ENCODE measurements at regions not wholly inside any gene's neighbourhood (a gene's known extent, or its start where the extent isn't known, plus 50 kb on each side); places are given as distances from the start of the nearest gene placed in this dataset.

GRCh38 chr2:129894616-129895015, 84.8 kb upstream of the RAB6C start:
- POLR2A ChIA-PET = no interaction called here
- Histone ChIP-seq H3K36me3 (ENCODE audit: control insufficient read depth, insufficient read depth, low read length) (no peaks in the 10 kb centered on the region), H3K4me1 (no peaks in the 10 kb centered on the region), H3K4me3 (ENCODE audit: low read depth, low read length) (no peak overlapping the region), H3K9me3 (no peaks in the 10 kb centered on the region), H3K27me3 (replicated peaks; ENCODE audit: control insufficient read depth, insufficient read depth, low read length) (no peaks in the 10 kb centered on the region; the same call in 1 of the 2 replicates)
- Mint-ChIP-seq H3K27ac (ENCODE audit: unreplicated experiment) (no peak overlapping the region), H3K27me3 (ENCODE audit: insufficient read depth, unreplicated experiment) (peaks cover 42% of the 10 kb centered on the region), H3K36me3 (ENCODE audit: insufficient read depth, unreplicated experiment) (no peaks in the 10 kb centered on the region), H3K4me3 (ENCODE audit: unreplicated experiment) (no peak overlapping the region), H3K4me1 (ENCODE audit: low read depth, unreplicated experiment) (no peaks in the 10 kb centered on the region), H3K9me3 (ENCODE audit: unreplicated experiment) (no peaks in the 10 kb centered on the region)
- TF ChIP-seq CTCF (IDR thresholded peaks at IDR 0.05; ENCODE audit: insufficient read depth in 1 of 2, low read depth in 1 of 2, low read length in 1 of 2, severe bottlenecking in 1 of 2, unreplicated experiment in 1 of 2) = no peak
- intact Hi-C loops (cut with micrococcal nuclease; ENCODE audit: unreplicated experiment) = no loop called here
- no peak for DNase-seq
- no TSS peak for BruUV-seq (replicated peaks)
- CTCF ChIA-PET = no interaction called here

DNA sequence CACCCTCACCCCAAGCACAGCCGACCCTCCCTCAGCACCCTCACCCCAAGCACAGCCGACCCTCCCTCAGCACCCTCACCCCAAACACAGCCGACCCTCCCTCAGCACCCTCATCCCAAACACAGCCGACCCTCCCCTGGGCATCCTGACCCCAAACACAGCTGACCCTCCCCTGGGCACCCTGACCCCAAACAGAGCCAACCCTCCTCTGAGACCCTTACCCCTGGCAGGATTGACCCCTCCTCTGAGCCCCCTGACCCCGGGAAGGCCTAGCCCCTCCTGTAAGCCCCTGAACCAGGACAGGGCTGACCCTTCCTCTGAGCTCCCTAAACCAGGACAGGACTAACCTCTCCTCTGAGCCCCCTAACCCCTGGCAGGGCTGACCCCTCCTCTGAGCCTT, 84.4 kb upstream of the RAB6C start:
- Mint-ChIP-seq H3K27me3 (ENCODE audit: insufficient read depth, unreplicated experiment) (peaks cover 38% of the 10 kb centered on the region), H3K4me3 (ENCODE audit: unreplicated experiment) (no peak overlapping the region), H3K27ac (ENCODE audit: unreplicated experiment) (no peak overlapping the region), H3K4me1 (ENCODE audit: low read depth, unreplicated experiment) (no peaks in the 10 kb centered on the region), H3K36me3 (ENCODE audit: insufficient read depth, unreplicated experiment) (no peaks in the 10 kb centered on the region), H3K9me3 (ENCODE audit: unreplicated experiment) (no peaks in the 10 kb centered on the region)
- intact Hi-C loops (cut with micrococcal nuclease; ENCODE audit: unreplicated experiment) = no loop called here
- no TSS peak for BruUV-seq (replicated peaks)
- DNase-seq = no peak
- H3K4me1 ChIP-seq = no peaks in the 10 kb centered on the region
- H3K9me3 ChIP-seq = no peaks in the 10 kb centered on the region
- CTCF ChIA-PET = no interaction called here
- no peaks in the 10 kb centered on the region; the same call in 1 of the 2 replicates for H3K27me3 ChIP-seq (replicated peaks; ENCODE audit: control insufficient read depth, insufficient read depth, low read length)
- TF ChIP-seq CTCF (IDR thresholded peaks at IDR 0.05; ENCODE audit: insufficient read depth in 1 of 2, low read depth in 1 of 2, low read length in 1 of 2, severe bottlenecking in 1 of 2, unreplicated experiment in 1 of 2) = no peak
- POLR2A ChIA-PET = no interaction called here
- H3K36me3 ChIP-seq (ENCODE audit: control insufficient read depth, insufficient read depth, low read length) = no peaks in the 10 kb centered on the region
- H3K4me3 ChIP-seq (ENCODE audit: low read depth, low read length) = no peak overlapping the region

- no peak for TF ChIP-seq CTCF (IDR thresholded peaks at IDR 0.05; ENCODE audit: insufficient read depth in 1 of 2, low read depth in 1 of 2, low read length in 1 of 2, severe bottlenecking in 1 of 2, unreplicated experiment in 1 of 2)
- Histone ChIP-seq H3K27me3 (replicated peaks; ENCODE audit: control insufficient read depth, insufficient read depth, low read length) (no peaks in the 10 kb centered on the region; the same call in 1 of the 2 replicates), H3K9me3 (no peaks in the 10 kb centered on the region), H3K4me3 (ENCODE audit: low read depth, low read length) (no peak overlapping the region), H3K4me1 (no peaks in the 10 kb centered on the region), H3K36me3 (ENCODE audit: control insufficient read depth, insufficient read depth, low read length) (no peaks in the 10 kb centered on the region)
- H3K9me3 Mint-ChIP-seq (ENCODE audit: unreplicated experiment) = no peaks in the 10 kb centered on the region
- intact Hi-C loops (cut with micrococcal nuclease; ENCODE audit: unreplicated experiment) = no loop called here
- no peaks in the 10 kb centered on the region for H3K36me3 Mint-ChIP-seq (ENCODE audit: insufficient read depth, unreplicated experiment)
- ChIA-PET CTCF (no interaction called here), POLR2A (no interaction called here)
- no peak for DNase-seq
- H3K4me1 Mint-ChIP-seq (ENCODE audit: low read depth, unreplicated experiment) = no peaks in the 10 kb centered on the region
- BruUV-seq (replicated peaks) = no TSS peak
- H3K27ac Mint-ChIP-seq (ENCODE audit: unreplicated experiment) = no peak overlapping the region
- H3K27me3 Mint-ChIP-seq (ENCODE audit: insufficient read depth, unreplicated experiment) = peaks cover 35% of the 10 kb centered on the region
- no peak overlapping the region for H3K4me3 Mint-ChIP-seq (ENCODE audit: unreplicated experiment)
Measured at GRCh38 chr2:129895526-129896082, 83.9 kb upstream of the RAB6C start.

Data from Caco-2 (cell line).